Calu3 (cell line): ENCODE measurements at regions not wholly inside any gene's neighbourhood (a gene's known extent, or its start where the extent isn't known, plus 50 kb on each side); places are given as distances from the start of the nearest gene placed in this dataset.
A peak's percentile ranks its signal among the peaks of the same experiment; 100 is the strongest.

Experiments
- BruUV-seq: library from RNA; stranded (reverse); fragments of 400-500 nt; replicated peaks from 2 replicates; lab custom pipeline; 2021; lab: Mats Ljungman, UMichigan
- CTCF ChIA-PET: fragments of 300-600 bp; sonication (Branson Sonifier 250); formaldehyde crosslinking; loops from one replicate; lab custom pipeline; 2022; ENCODE audit warnings: antibody characterized with exemption; lab: Charles Lee
- DNase-seq: peaks from one replicate; pipeline ENCODE4 v3.0.0; 2022
- H3K27ac Mint-ChIP-seq: one replicate; pipeline ENCODE4 v1.8.0; 2022; ENCODE audit warnings: mixed read lengths; ENCODE audit not compliant: unreplicated experiment
- H3K27me3 Mint-ChIP-seq: one replicate; pipeline ENCODE4 v1.8.0; 2022; ENCODE audit warnings: mixed read lengths; ENCODE audit not compliant: unreplicated experiment
- H3K36me3 Mint-ChIP-seq: one replicate; pipeline ENCODE4 v1.8.0; 2022; ENCODE audit warnings: mild to moderate bottlenecking, moderate library complexity, mixed read lengths; ENCODE audit not compliant: insufficient read depth, unreplicated experiment
- H3K4me1 Mint-ChIP-seq: one replicate; pipeline ENCODE4 v1.8.0; 2022; ENCODE audit warnings: mild to moderate bottlenecking, low read depth, mixed read lengths; ENCODE audit not compliant: unreplicated experiment
- H3K4me3 Mint-ChIP-seq: one replicate; pipeline ENCODE4 v1.8.0; 2022; ENCODE audit warnings: mild to moderate bottlenecking, low read depth, moderate library complexity, mixed read lengths; ENCODE audit not compliant: unreplicated experiment
- H3K9me3 Mint-ChIP-seq: one replicate; pipeline ENCODE4 v1.8.0; 2022; ENCODE audit warnings: low read depth, mixed read lengths; ENCODE audit not compliant: unreplicated experiment
- CTCF ChIP-seq: fragments of 200-600 bp; IDR thresholded peaks from one replicate; pipeline ENCODE4 v1.8.0; 2022; ENCODE audit warnings: antibody characterized with exemption; ENCODE audit not compliant: unreplicated experiment
- intact Hi-C: fragments of 100-400 bp; cut with micrococcal nuclease; formaldehyde crosslinking; loops from one replicate; pipeline ENCODE4 v1.10.0; 2022; ENCODE audit not compliant: unreplicated experiment

- H3K36me3 Mint-ChIP-seq: peaks cover 15% of the 10 kb centered on the region
- H3K27me3 Mint-ChIP-seq: no peaks in the 10 kb centered on the region
- no peak for TF ChIP-seq CTCF
- no TSS peak for BruUV-seq
- peaks cover 75% of the 10 kb centered on the region for H3K4me1 Mint-ChIP-seq
- CTCF ChIA-PET: interaction anchor here (0.7 to 1.0 kb wide), 2 partner anchors 9 to 14 kb away, joined by 3 to 5 read pairs; no protein-coding TSS in a partner anchor
- no peak overlapping the region for H3K4me3 Mint-ChIP-seq
- no peaks in the 10 kb centered on the region for H3K9me3 Mint-ChIP-seq
- no peak for DNase-seq
- H3K27ac Mint-ChIP-seq: peak overlapping the region; percentile 72
- intact Hi-C loops: no loop called here
These were observed 118.2 kb downstream of the FOXD2 start for GRCh38 chr1:47555841-47556560.

GRCh38 chr1:47557066-47557465 lies 119.2 kb downstream of the FOXD2 start:
- BruUV-seq: no TSS peak
- Mint-ChIP-seq H3K4me1 (peaks cover 86% of the 10 kb centered on the region), H3K9me3 (no peaks in the 10 kb centered on the region), H3K4me3 (no peak overlapping the region), H3K27me3 (no peaks in the 10 kb centered on the region), H3K36me3 (peaks cover 15% of the 10 kb centered on the region), H3K27ac (peak overlapping the region; percentile 8)
- DNase-seq: no peak
- CTCF ChIA-PET: interaction anchor here (4.0 kb wide), 1 partner anchor 13 kb away, joined by 25 read pairs; no protein-coding TSS in a partner anchor
- intact Hi-C loops: no loop called here
- TF ChIP-seq CTCF: no peak

GRCh38 chr1:47558601-47559593 lies 121.1 kb downstream of the FOXD2 start:
- CTCF ChIA-PET: interaction anchor here (0.7 to 4.0 kb wide), 6 partner anchors 11 to 939 kb away, joined by 3 to 25 read pairs (median 4); partner anchors contain the start of gene FOXD2
- intact Hi-C loops: no loop called here
- Mint-ChIP-seq H3K27me3 (no peaks in the 10 kb centered on the region), H3K36me3 (peaks cover 15% of the 10 kb centered on the region), H3K27ac (peak overlapping the region; percentile 82), H3K4me1 (peaks cover 92% of the 10 kb centered on the region), H3K4me3 (peak overlapping the region; percentile 62), H3K9me3 (no peaks in the 10 kb centered on the region)
- peak; percentile 53 for DNase-seq
- no peak for TF ChIP-seq CTCF
- BruUV-seq: no TSS peak

- Mint-ChIP-seq H3K9me3 (no peaks in the 10 kb centered on the region), H3K4me3 (peak overlapping the region; percentile 39), H3K36me3 (peaks cover 15% of the 10 kb centered on the region), H3K4me1 (peaks cover 80% of the 10 kb centered on the region), H3K27me3 (no peaks in the 10 kb centered on the region), H3K27ac (peak overlapping the region; percentile 82)
- CTCF ChIA-PET: interaction anchor here (1.0 to 4.0 kb wide), 6 partner anchors 10 to 166 kb away, joined by 3 to 25 read pairs (median 4); partner anchors contain the start of gene FOXD2
- peak; percentile 64 for DNase-seq
- BruUV-seq: no TSS peak
- intact Hi-C loops: no loop called here
- no peak for TF ChIP-seq CTCF
These were observed 122.3 kb downstream of the FOXD2 start for GRCh38 chr1:47559944-47560695.
